ENCODE measurements at regions not wholly inside any gene's neighbourhood (a gene's known extent, or its start where the extent isn't known, plus 50 kb on each side); places are given as distances from the start of the nearest gene placed in this dataset.
A peak's percentile ranks its signal among the peaks of the same experiment; 100 is the strongest.
"Not testable (repeated sequence)": the region's sequence is repeated elsewhere in the genome, so short reads cannot be mapped to it uniquely, and the experiment has no call there.

DNA sequence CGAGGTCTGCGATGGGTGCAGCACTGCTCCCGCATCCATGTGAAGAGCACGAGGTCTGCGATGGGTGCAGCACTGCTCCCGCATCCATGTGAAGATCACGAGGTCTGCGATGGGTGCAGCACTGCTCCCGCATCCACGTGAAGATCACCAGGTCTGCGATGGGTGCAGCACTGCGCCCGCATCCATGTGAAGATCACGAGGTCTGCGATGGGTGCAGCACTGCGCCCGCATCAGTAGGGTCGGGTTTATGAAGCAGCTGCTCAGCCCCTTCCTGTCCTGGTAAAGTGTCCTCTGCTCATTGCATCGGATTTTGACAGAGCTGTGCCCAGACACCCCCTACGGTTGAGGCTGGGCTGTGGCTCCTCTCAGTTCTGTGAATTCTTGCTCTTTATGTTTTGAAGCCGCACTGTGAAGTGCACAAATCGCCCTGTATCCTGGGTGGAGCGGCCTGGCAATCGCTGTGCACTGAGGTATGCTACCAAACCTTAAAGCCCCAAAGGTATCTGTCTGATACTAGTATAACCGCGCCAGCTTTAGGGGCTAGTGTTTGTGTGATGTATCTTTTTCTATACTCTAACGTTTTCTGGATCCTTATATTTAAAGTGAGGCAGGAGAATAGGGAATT is 98.7 kb downstream of the CPZ start:
- no peak for DNase-seq (ENCODE audit: extremely low read depth in 1 of 11, low read depth in 9 of 11, low spot score in 4 of 11)

DNA sequence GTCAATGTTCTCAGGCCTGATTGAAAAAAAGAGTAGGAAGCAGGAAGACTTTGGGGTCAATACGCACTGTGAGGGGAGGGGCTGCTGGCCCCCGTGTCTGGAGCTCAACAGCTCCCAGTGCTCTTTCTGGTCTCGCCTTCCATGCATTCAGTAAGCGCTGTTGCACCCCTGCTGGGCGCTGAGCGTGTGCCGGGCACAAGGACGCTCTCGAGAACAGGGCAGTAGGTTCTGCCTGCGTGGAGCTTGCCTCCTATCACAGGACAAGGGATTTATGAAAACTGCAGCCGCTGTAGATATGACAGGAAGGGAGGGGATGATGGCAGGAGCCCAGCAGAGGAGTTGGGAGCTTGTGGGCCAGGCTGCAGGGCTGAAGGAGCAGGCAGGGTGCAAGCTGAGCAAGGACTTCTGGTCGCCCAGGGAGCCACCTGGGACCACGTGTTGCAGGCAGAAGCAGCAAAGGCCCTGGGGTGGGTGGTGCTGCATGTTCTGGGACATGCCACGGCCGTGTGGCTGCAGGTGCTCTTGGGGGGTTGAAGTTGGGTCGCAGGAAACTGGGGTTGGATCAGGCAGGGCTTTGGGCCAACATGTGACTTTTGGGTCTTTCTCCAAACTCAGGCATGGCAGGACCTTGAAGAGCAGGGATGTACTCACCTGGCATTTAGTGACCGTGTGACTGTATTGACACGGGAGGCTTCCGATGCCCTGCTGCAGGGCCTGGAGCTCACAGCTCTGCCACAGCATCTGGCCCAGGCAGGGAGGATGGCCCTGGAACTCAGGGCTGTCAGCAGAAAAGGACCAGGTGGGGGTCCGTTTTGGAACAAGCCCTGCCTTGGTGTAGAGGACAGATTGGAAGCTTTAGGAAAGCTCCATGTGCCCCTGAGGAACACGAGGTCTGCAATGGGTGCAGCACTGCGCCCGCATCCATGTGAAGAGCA is 97.9 kb downstream of the CPZ start:
- DNase-seq (ENCODE audit: extremely low read depth in 1 of 11, low read depth in 9 of 11, low spot score in 4 of 11), result no peak

DNA sequence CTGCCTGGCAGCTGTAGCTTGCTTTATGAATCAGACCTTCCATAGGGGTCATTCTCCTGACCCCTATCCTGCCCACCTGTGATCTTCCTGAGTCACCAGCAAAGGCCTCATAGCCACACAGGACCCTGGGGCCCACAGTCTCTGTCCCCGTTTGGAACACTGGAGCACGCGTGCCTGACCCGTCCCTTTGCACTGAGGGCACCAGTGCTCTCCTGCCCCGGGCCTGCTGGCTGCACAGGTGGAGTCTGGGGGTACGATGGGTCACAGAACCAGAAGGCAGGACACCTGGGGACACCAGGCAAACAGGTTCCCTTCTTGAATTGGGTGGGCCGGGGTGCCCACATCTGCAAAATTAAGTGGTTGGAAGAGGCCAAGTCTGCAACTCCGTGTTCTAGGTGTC is 97.2 kb downstream of the CPZ start:
- no peak for DNase-seq (ENCODE audit: extremely low read depth in 1 of 11, low read depth in 9 of 11, low spot score in 4 of 11)

DNA sequence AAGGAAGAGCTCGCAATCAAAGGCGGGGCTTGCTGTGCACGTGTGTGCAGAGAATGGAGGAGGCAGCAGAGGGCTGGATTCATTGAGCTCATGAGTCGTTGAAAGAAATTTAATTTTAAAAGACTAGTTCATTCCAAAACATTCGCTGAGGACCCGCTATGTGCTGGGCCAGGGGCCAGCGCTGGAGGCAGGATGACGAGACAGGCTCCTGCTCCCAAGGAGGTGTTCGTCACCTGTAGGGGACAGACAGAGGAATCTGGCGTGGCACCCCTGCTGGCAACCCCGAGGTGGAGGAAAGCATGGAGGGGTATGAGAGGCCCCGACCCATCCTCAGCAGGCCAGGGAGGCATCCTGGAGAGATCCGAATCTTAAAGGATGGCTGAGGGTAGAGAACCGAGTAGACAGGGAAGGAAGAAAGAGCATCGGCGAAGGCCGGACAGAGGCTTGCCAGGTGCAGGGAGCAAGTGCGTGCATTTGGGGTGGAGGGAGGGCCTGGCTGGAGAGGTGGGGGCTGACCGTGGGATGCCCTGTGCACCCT is 96.4 kb downstream of the CPZ start:
- DNase-seq (ENCODE audit: extremely low read depth in 1 of 11, low read depth in 9 of 11, low spot score in 4 of 11), result no peak

DNA sequence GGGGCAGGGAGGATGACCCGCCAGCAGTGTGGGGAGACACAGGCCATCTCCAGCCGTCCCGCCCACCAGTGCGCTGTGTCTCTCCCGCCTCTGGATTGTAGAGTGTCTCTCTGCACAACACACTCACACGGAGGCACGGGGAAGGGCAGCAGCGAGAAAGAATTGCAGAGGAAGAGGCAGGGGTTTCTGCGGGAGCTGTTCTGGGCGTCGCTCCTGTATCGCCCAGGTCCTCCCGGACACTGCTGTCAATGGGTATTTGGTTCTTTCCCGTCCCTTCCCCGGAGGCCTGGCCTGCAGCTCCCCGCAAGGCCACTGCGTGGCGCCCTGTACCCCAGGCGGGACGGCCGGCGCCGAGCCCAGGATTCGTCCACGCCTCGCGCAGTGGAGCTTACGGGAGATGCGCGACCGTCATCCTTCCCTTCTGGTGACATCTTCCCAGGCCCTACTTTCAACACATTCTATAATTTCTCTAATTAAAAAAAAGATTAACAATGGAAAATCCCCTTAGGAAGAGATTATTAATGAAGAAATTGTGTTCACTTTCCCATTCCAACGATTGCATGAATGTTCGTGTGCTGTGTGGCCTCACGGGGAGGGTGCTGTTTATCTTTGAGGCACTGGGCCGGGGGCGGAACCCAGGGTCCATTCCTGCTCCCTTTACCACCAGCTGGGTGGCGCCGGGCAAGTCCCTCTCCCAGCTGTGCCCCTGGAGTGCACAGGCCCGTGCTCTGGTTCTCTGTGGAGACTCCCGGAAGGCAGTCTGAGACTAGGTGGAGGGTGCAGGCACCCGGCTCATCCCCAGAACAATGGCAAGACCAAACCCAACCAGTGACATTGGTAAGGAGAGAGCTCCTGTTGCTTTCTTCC is 95.7 kb downstream of the CPZ start:
- peak in 10 of 11 donors; percentile 2 to 33 (median 20) for DNase-seq (ENCODE audit: extremely low read depth in 1 of 11, low read depth in 9 of 11, low spot score in 4 of 11)

DNA sequence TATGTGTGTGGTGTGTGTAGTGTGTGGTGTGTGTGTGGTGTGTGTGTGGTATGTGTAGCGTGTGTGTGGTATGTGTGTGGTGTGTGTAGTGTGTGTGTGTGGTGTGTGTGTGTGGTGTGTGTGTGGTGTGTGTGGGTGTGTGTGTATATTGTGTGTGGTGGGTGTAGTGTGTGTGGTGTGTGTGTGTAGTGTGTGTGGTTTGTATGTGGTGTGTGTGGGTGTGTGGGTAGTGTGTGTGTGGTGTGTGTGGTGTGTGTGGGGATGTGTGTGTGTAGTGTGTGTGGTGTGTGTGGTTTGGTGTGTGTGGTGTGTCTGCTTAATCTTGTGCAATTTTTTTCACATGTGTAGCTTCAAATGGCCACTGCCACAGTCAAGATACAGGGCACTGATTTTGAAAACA is 94.5 kb downstream of the CPZ start:
- no peak for DNase-seq (ENCODE audit: extremely low read depth in 1 of 11, low read depth in 9 of 11, low spot score in 4 of 11)

- no peak for DNase-seq (ENCODE audit: extremely low read depth in 1 of 11, low read depth in 9 of 11, low spot score in 4 of 11)
These were observed 93.3 kb downstream of the CPZ start for GRCh38 chr4:8685831-8686230.

- DNase-seq (ENCODE audit: extremely low read depth in 1 of 11, low read depth in 9 of 11, low spot score in 4 of 11), result no peak
These were observed 90.9 kb downstream of the CPZ start for GRCh38 chr4:8683462-8683861.

GRCh38 chr4:8682725-8683124 is 90.2 kb downstream of the CPZ start:
- no peak for DNase-seq (ENCODE audit: extremely low read depth in 1 of 11, low read depth in 9 of 11, low spot score in 4 of 11)

DNA sequence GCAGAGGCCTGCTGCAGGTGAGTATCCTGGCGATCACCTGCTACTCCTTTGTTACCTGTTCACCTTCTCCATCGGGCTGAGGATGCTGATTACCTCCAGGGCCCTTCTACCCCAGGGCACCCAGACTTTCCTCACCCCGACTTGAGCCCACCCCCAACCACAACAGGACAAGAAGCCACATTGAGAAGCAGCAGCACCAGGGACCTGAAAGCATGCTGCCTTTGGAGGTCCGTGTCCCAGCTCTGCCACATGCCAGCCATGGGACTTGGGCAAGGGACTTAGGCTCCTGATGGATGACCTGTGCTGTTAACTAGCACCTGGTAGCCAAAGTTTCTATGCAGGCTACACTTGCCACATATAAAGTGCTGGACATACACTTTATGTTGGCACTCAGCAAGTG is 89.7 kb downstream of the CPZ start:
- DNase-seq (ENCODE audit: extremely low read depth in 1 of 11, low read depth in 9 of 11, low spot score in 4 of 11), result no peak

DNA sequence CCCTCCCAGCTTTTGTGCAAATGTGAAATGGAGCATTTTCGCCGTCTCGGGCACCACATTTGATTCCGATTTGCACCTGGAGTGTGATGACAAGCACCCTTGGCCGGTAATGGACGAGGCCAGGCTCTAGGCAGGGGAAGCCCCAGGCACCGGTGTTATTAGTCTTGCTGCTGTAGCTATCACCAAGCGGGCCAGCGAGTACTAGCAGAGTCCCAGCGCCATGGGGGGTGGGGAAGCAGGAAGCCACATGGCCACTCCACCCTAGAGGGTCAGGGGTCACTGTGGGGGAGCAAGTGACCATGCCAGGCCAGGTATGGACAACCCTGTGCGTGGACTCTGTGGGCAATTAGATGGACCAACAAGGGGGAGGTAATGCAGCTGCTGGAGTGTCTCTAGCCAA is 88.8 kb downstream of the CPZ start:
- no peak for DNase-seq (ENCODE audit: extremely low read depth in 1 of 11, low read depth in 9 of 11, low spot score in 4 of 11)

GRCh38 chr4:8679032-8679431 is 86.5 kb downstream of the CPZ start:
- no peak for DNase-seq (ENCODE audit: extremely low read depth in 1 of 11, low read depth in 9 of 11, low spot score in 4 of 11)

DNA sequence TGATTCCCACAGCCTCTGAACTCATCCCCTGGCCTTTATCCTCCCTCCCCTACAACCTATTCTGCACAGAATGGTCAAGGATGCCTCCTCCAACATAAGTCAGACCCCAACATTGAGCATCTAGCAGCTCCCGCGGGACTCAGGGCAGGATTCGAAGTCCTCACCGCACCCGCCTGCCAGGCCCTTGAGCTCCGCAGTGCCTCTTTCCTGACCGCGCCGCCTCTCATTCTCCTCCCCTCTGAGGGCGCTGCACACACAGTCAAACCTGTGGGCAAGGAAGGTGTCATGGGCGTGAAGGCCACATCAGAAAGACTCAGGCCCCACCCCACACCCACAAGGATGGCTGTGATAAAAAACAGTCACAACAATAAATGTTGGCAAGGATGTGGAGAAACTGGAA is 84.1 kb downstream of the CPZ start:
- no peak for DNase-seq (ENCODE audit: extremely low read depth in 1 of 11, low read depth in 9 of 11, low spot score in 4 of 11)

- no peak for DNase-seq (ENCODE audit: extremely low read depth in 1 of 11, low read depth in 9 of 11, low spot score in 4 of 11)
These were observed 83.3 kb downstream of the CPZ start for GRCh38 chr4:8675906-8676305.

GRCh38 chr4:8675383-8675782 is 82.8 kb downstream of the CPZ start:
- DNase-seq (ENCODE audit: extremely low read depth in 1 of 11, low read depth in 9 of 11, low spot score in 4 of 11), result peak; percentile 9 to 45 (median 38)

DNA sequence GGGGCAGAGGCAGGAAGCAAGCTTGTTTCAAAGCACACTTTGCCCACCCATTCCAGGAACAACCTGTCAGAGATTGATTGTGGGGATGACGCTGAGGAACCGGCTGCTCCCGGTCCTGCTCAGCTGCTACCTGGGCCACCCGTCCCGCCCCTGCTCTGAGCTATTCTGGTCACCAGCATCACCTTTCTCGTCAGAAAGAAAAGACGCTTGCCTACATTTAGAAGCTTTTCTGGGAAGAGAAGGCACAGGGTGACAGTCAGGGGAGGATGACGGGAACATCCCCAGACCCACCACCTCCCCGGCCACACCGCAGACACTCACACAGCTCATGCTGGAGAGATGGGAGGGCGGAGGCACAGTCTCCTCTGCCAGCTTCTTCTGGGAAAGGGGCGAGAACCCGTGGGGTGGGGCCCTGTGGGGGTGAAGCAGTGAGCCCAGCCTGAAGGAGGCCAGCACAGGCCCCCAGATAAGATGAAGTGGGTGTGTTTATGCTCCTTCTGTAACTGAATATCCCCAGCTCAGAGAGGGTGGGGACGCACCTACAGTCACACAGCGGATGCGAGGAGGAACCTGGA is 81.8 kb downstream of the CPZ start:
- no peak for DNase-seq (ENCODE audit: extremely low read depth in 1 of 11, low read depth in 9 of 11, low spot score in 4 of 11)

GRCh38 chr4:8673106-8673505 is 80.5 kb downstream of the CPZ start:
- DNase-seq (ENCODE audit: extremely low read depth in 1 of 11, low read depth in 9 of 11, low spot score in 4 of 11), result not testable (repeated sequence)

- no peak for DNase-seq (ENCODE audit: extremely low read depth in 1 of 11, low read depth in 9 of 11, low spot score in 4 of 11)
These were observed 79.9 kb downstream of the CPZ start for GRCh38 chr4:8672486-8672885.

DNA sequence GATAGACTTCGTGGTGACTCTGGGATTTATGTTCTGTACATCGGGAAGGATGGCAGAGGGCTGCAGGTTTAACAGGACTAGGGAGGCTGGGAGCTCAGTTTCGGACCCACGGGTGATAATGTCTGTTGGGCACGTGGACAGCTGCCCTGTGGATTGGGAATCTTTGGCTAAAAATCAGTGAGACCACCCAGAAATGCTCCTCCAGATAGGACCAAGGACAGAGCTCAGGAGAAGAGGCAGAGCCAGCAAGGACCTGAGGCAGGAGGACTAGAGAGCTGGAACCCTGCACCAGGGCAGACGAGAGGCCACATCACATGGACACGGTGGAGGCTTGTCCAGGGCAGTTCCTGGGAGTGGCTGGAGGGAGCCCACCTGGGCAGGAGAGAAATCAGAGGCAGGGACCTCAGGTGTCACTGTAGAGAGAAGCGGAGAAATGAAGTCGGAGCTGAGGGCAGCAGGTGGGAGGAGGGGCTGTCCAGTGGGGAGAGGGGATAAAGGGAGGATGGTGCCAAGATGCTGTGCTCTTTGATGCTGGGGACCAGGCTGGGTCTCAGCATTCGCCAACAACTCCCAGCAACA is 79.2 kb downstream of the CPZ start:
- DNase-seq (ENCODE audit: extremely low read depth in 1 of 11, low read depth in 9 of 11, low spot score in 4 of 11), result no peak

Data from renal cortex interstitium (tissue), 11 donors.